Motor neuron (in vitro differentiated cells): ENCODE measurements at regions not wholly inside any gene's neighbourhood (a gene's known extent, or its start where the extent isn't known, plus 50 kb on each side); places are given as distances from the start of the nearest gene placed in this dataset.

Experiments used
- ATAC-seq, 8 experiments: fragments of 200-7000 bp; cut with Tn5 transposase; replicated peaks in 6 of 8; 2 replicates each; pipeline ENCODE4 v1.8.0; 2021; ENCODE audit warnings: mild to moderate bottlenecking in 8 of 8, moderate library complexity in 8 of 8
- H3K27ac ChIP-seq, 2 donors: fragments of 250-450 bp; sonication (Bioruptor Pico); 2 replicates each; pipeline ENCODE4 v1.9.0; 2021; ENCODE audit warnings: antibody characterized with exemption in 2 of 2, mild to moderate bottlenecking in 2 of 2, moderate library complexity in 1 of 2
- H3K4me1 ChIP-seq, 2 donors: fragments of 250-450 bp; sonication (Bioruptor Pico); replicated peaks in 1 of 2; 2 replicates each; pipeline ENCODE4 v1.6.1; 2021; ENCODE audit warnings: antibody characterized with exemption in 2 of 2, mild to moderate bottlenecking in 2 of 2, moderate library complexity in 1 of 2
- H3K4me3 ChIP-seq, 5 donors: fragments of 250-450 bp; sonication (Bioruptor Pico); 2 replicates each; pipeline ENCODE4 v1.9.0; 2021; ENCODE audit warnings: antibody characterized with exemption in 5 of 5, mild to moderate bottlenecking in 5 of 5, moderate library complexity in 4 of 5
- WGBS, 10 experiments: fragments of 450-650 bp; shearing (Covaris generic); methylation state at CpG; one replicate each; pipeline ENCODE4 v1.0.0; 2022; 5-methylcytosine and 5-hydroxymethylcytosine counted together
- in situ Hi-C, 9 experiments: fragments of 400-800 bp; cut with MboI; loops; one replicate each; pipeline ENCODE4 v1.15.0; 2021; ENCODE audit warnings: low sequenced_read_pairs in 9 of 9, low pct_unique_long_range_greater_than_20kb in 2 of 9; ENCODE audit not compliant: unreplicated experiment in 9 of 9

DNA sequence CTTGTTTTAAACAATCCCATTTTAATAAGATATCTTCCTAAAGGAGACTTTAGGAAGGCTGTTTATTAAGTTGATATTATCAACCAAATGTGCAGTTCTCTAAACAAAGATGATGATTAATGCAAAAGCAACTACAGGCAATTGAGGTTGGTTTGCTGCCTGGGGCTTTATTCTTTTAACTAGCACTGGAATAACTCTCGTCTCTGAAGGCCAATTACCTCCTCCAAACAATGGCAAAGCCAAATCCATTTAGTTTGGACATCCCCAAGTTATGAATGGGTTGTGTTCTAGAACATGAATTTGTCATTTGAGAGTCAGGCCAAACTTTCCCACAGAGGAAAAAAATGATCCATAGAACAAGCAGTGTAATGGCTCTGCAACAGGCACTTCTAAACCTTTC, 114.1 kb downstream of the SLC16A9 start:
- in situ Hi-C loops = loop anchor here in 3 of 9 experiments (25.0 kb wide), 3 partner anchors 358 to 808 kb away; no protein-coding TSS in a partner anchor

DNA sequence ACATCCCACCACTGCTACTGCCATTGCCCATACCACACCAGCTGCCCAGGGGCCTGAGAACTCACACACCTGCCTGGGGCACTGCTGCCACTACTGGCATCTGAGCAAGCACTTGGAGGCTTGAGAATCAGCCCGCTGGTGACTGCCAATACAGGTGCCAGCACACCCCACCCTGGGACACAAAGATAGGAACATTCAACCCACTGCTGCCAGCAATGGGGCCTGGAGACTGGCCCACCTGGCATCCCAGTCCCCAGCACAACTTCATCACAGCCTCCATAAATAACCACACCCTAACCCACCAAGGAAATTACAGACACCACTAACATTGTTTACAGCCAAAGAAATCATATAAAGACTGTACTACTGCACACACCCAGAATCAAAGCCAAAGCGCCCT, 115.9 kb downstream of the SLC16A9 start:
- in situ Hi-C loops = loop anchor here in 3 of 9 experiments (25.0 kb wide), 3 partner anchors 356 to 806 kb away; no protein-coding TSS in a partner anchor

More for the DNA sequence above, 114.1 kb downstream of the SLC16A9 start:
- Histone ChIP-seq H3K4me1 (peaks cover 5 to 11% of the 10 kb centered on the region in 2 donors), H3K4me3 (no peak overlapping the region), H3K27ac (no peak overlapping the region)
- no peak for ATAC-seq
- 0 to 57% (median 16%) methylated on average over 1 of the region's 1 CpG; no CpG with 5 or more reads in 2 of the 10 experiments for WGBS, 10 experiments

DNA sequence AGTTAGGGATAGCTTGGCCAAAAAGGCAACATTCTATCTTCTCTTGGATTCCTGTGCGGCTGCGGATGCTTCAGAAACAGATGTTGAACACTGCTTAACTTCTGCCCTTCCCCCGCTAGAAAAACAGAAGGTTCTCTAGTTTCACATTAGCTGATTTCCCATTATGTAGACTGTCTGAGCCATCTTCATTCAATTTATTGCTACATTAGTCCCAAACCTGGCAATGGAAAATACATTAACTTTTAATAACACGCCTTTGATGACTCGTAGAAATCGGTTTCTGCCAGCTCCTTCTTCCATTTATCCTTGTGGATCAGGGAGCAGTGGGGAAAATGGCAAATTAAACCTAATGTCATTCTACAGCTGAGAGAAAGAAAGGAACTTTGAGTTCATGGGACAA, 119.9 kb downstream of the SLC16A9 start:
- Histone ChIP-seq H3K4me3 (no peak overlapping the region), H3K27ac (no peak overlapping the region), H3K4me1 (peaks cover 0 to 5% of the 10 kb centered on the region in 2 donors)
- ATAC-seq = peak in 4 of 8 experiments; percentile 16 to 77 (median 36)
- in situ Hi-C loops = loop anchor here in 3 of 9 experiments (25.0 kb wide), 3 partner anchors 352 to 802 kb away; no protein-coding TSS in a partner anchor
- WGBS, 10 experiments = 18 to 100% (median 74%) methylated on average over 2 to 6 of the region's 6 CpGs

More for the DNA sequence above, 115.9 kb downstream of the SLC16A9 start:
- 17 to 100% (median 100%) methylated on average over 1 to 2 of the region's 2 CpGs for WGBS, 10 experiments
- peak in 1 of 8 experiments; percentile 39 for ATAC-seq
- peaks cover 0 to 10% of the 10 kb centered on the region in 2 donors for H3K4me1 ChIP-seq
- no peak overlapping the region for H3K4me3 ChIP-seq
- no peak overlapping the region for H3K27ac ChIP-seq

DNA sequence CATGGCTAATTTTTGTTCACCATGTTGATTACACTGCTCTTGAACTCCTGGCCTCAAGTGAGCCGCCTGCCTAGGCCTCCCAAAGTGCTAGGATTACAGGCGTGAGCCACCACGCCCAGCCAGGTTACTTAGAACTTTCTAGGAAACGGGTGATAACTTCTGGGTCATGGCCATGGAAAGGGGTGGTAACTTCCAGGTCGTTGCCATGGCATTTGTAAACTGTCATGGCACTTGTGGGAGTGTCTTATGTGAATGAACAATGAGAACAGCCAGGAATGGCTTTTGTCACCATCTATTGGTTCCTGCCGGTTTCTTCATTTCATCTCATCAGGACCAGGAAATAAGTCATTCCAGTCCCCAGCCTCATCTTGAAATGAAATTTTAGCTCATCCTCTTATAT, 120.9 kb downstream of the SLC16A9 start:
- WGBS, 10 experiments = 17 to 100% (median 88%) methylated on average over 1 to 5 of the region's 6 CpGs; no CpG with 5 or more reads in 2 of the 10 experiments

DNA sequence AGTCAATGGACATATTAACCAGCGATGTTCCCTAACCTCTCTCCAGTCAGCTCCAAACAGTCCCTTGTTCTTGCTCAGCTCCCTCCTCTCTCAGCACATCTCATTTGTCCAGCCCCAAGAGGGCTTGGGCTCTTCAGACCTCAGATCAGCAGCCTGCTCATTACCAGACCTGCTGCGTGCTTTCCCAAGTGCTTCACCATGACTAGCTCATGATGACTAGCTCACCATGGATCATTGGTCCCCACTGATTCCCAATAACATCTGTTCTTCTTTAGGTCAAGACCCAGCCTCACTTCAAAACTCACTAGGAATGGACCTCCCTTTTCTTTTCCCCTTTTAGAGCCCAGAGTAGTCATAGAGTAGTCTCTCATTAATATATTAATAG, 121.9 kb downstream of the SLC16A9 start:
- in situ Hi-C loops = loop anchor here in 3 of 9 experiments (25.0 kb wide), 3 partner anchors 350 to 800 kb away; no protein-coding TSS in a partner anchor

More for the DNA sequence above, 120.9 kb downstream of the SLC16A9 start:
- no peak for ATAC-seq
- in situ Hi-C loops = loop anchor here in 3 of 9 experiments (25.0 kb wide), 3 partner anchors 351 to 801 kb away; no protein-coding TSS in a partner anchor
- Histone ChIP-seq H3K4me1 (peaks cover 0 to 5% of the 10 kb centered on the region in 2 donors), H3K27ac (no peak overlapping the region), H3K4me3 (no peak overlapping the region)

DNA sequence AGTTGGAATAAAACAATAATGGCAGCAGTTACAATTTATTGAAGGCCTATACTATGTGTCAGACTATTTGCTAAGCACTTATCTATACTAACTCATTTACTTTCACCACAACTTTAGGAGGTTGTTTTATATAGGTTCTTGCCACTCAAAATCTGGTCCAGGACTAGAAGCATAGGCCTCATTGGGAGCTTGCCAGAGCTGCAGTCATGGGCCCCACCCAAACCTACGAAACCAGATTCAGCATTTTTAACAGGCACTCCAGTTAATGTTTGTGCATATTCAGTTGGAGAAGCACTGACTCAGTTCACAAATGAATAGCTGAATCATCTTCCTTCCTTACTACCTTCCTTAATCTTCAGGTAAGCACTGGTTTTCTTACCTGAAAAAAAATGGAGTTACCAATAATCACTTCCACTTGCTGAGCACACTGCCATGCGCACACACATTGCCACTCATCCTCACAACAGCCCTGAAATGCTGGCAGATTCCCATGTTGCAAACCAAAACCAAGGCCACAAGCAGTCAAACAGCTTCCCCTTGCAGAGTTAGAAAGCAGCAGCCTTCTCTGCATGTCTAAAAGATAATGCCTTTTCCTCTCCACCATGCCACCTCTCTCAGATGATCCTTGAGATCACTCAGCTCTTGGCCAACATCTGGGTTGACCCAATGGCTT, 122.4 kb downstream of the SLC16A9 start:
- in situ Hi-C loops = loop anchor here in 3 of 9 experiments (25.0 kb wide), 3 partner anchors 350 to 800 kb away; no protein-coding TSS in a partner anchor
- WGBS, 10 experiments = 30 to 100% (median 77%) methylated on average over 1 to 2 of the region's 2 CpGs; no CpG with 5 or more reads in 2 of the 10 experiments

More for the DNA sequence above, 121.9 kb downstream of the SLC16A9 start:
- no peak for ATAC-seq
- no peak overlapping the region for H3K4me3 ChIP-seq
- H3K4me1 ChIP-seq = peaks cover 2 to 5% of the 10 kb centered on the region in 2 donors
- WGBS, 10 experiments = 0 to 100% (median 61%) methylated on average over 1 to 2 of the region's 2 CpGs; no CpG with 5 or more reads in 4 of the 10 experiments
- no peak overlapping the region for H3K27ac ChIP-seq

DNA sequence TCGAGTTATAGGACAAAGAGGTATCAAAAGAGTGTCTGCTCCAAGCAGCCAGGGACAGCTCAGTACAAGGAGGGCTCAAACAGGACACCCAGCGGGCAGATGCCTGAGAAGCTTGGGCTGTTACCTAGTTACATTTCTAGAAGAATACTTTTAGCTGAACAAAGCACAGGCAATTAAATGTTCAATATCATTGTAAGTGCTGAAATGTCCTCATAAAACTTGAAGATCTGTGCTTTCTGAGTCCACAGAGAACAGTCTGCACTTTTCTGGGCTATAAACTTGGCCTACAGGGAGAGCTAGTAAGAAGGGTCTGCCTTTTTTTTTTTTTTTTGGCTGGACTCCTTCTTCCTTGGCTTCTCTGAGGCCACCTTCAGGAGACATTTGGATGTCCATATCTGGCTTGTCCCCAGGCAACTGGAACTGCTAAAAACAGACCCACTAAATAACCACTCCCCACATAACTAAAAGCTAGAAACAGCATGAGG, 123.2 kb downstream of the SLC16A9 start:
- H3K4me1 ChIP-seq = peaks cover 4 to 5% of the 10 kb centered on the region in 2 donors
- WGBS, 10 experiments = 57 to 100% (median 80%) methylated on average over 1 to 2 of the region's 2 CpGs; no CpG with 5 or more reads in 2 of the 10 experiments
- ATAC-seq = peak in 5 of 8 experiments; percentile 6 to 78 (median 37)
- no peak overlapping the region for H3K27ac ChIP-seq
- in situ Hi-C loops = loop anchor here in 3 of 9 experiments (25.0 kb wide), 3 partner anchors 349 to 799 kb away; no protein-coding TSS in a partner anchor
- H3K4me3 ChIP-seq = no peak overlapping the region

More for the DNA sequence above, 122.4 kb downstream of the SLC16A9 start:
- Histone ChIP-seq H3K4me1 (peaks cover 4 to 5% of the 10 kb centered on the region in 2 donors), H3K27ac (no peak overlapping the region), H3K4me3 (no peak overlapping the region)
- ATAC-seq = peak in 3 of 8 experiments; percentile 77 to 91 (median 78)

DNA sequence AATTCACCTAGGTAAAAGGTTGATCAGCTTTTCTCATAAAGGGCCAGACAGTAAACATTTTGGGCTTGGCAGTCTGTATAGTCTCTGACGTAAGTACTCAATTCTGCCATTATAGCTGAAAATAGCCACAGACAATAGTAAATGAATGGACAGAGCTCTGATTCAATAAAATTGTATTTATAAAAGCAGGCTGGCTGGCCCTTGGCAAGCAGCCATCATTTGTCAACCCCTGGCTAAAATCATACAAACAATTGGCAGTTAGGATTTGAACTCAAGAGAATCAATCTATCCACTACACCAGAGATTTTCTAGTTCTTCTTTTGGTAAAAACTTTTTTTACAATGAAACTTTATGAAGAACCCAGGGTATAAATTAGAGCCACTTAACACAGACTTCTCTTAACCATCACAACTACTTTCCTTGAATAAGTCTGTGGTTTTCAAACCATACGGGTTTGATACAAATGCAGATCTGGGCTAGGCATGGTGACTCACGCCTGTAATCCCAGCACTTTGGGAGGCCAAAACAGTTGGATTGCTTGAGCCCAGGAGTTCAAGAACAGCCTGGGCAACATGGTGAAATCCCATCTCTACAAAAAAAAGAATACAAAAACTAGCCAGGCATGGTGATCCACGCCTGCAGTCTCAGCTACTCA, 124.5 kb downstream of the SLC16A9 start:
- in situ Hi-C loops = loop anchor here in 3 of 9 experiments (25.0 kb wide), 3 partner anchors 348 to 798 kb away; no protein-coding TSS in a partner anchor
- WGBS, 10 experiments = 0 to 100% (median 67%) methylated on average over 1 to 4 of the region's 4 CpGs; no CpG with 5 or more reads in 1 of the 10 experiments
- no peak overlapping the region for H3K4me3 ChIP-seq
- peak in 3 of 8 experiments; percentile 46 to 82 (median 77) for ATAC-seq
- H3K4me1 ChIP-seq = peaks cover 4 to 5% of the 10 kb centered on the region in 2 donors
- H3K27ac ChIP-seq = no peak overlapping the region

DNA sequence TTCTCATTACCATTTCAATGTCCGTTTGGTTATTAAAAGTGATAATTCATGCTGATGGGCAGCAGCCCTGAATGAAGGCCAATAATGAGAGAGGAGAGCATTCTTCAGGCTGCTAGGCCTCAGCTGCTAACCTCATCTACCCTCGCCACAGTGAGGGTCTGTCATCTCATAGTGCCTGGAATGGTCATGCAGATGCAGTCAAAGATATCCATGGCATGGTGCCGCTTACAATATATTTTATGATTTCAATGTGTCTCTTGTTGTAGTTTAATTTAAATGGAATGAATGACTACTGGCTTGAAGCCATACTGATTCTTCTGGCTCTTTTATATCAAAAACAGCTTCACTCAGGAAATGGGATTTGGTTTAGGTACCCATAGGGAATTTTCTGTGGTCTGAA, 126.9 kb downstream of the SLC16A9 start:
- ATAC-seq = peak in 1 of 8 experiments; percentile 47
- 25 to 94% (median 77%) methylated on average over 1 to 3 of the region's 3 CpGs; no CpG with 5 or more reads in 1 of the 10 experiments for WGBS, 10 experiments
- Histone ChIP-seq H3K27ac (no peak overlapping the region), H3K4me1 (peaks cover 0 to 4% of the 10 kb centered on the region in 2 donors), H3K4me3 (no peak overlapping the region)
- in situ Hi-C loops = loop anchor here in 3 of 9 experiments (25.0 kb wide), 3 partner anchors 345 to 795 kb away; no protein-coding TSS in a partner anchor

DNA sequence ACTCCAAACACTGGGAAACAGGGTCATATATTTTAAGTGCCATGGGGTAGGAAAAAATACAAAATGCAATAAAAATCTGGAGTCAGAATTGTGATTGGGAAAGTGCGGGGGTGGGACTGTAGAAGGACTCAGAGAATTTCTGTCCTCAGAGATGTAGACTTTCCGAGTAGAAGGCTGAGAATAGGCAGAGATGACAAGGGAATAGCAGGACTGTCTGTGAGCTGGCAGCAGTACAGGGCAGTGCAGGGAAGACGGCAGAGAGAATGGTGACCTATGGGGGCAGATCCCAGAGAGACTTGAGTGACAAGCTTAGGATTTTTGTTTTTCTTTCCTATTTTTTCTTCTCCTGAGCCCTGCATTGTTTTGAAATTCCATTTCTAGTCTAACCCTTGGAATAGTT, 127.6 kb downstream of the SLC16A9 start:
- ATAC-seq = no peak
- H3K27ac ChIP-seq = no peak overlapping the region
- in situ Hi-C loops = loop anchor here in 3 of 9 experiments (25.0 kb wide), 3 partner anchors 345 to 795 kb away; no protein-coding TSS in a partner anchor

DNA sequence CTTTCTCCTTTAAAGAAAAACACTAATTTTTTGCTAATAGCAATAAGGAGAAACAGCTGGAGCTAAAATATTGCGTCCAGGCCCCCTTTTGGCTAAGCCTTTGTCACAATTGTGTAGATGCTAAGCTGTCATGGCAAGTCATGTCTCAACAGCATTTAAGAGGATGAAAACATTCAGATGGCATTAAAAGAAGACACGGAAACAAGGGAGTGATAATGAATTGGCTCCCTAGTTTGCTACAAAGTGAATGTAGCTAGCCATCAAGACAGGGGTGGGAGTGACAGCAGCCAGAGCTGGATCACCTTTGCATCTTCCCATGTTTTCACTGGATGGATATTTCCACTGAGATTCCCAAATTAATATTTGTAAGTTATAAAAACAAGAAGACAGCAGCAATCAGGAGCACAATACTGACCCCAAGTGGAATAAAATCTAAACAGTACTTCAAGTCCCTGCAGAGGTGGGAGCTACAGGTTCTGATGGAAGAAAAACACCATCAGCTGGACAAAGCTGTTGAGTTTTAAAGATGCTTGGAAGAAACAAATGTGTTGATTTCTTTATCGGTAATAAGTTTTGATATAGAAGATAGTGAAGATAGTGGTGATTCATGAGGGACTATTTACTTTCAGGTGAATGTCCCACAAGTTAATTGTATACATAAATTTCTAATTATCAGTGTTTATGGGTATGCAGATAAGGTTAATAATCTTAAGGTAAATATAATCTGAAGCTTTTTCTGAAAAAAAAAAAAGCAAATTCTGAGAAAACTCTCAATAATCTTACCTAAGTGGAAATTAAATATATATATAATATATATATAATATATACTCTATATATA, 129.4 kb downstream of the SLC16A9 start:
- peak in 4 of 8 experiments; percentile 29 to 67 (median 50) for ATAC-seq
- no peak overlapping the region for H3K27ac ChIP-seq
- peaks cover 0 to 4% of the 10 kb centered on the region in 2 donors for H3K4me1 ChIP-seq
- no peak overlapping the region for H3K4me3 ChIP-seq
- in situ Hi-C loops = loop anchor here in 3 of 9 experiments (25.0 kb wide), 3 partner anchors 343 to 793 kb away; no protein-coding TSS in a partner anchor
- 0 to 72% (median 46%) methylated on average over 1 to 3 of the region's 3 CpGs for WGBS, 10 experiments

More for the DNA sequence above, 127.6 kb downstream of the SLC16A9 start:
- H3K4me1 ChIP-seq = peaks cover 0 to 4% of the 10 kb centered on the region in 2 donors
- H3K4me3 ChIP-seq = no peak overlapping the region
- 58 to 88% (median 69%) methylated on average over 2 to 3 of the region's 3 CpGs; no CpG with 5 or more reads in 2 of the 10 experiments for WGBS, 10 experiments
